DOHH2 (cell line): ENCODE measurements at regions not wholly inside any gene's neighbourhood (a gene's known extent, or its start where the extent isn't known, plus 50 kb on each side); places are given as distances from the start of the nearest gene placed in this dataset.
"Not testable (repeated sequence)": the region's sequence is repeated elsewhere in the genome, so short reads cannot be mapped to it uniquely, and the experiment has no call there.

Experiments used
- H3F3A ChIP-seq: fragments of 200-600 bp; sonication (generic), shearing (Covaris generic); 2 replicates; pipeline ENCODE4 v1.6.0; 2016; ENCODE audit warnings: antibody characterized with exemption, mild to moderate bottlenecking; ENCODE audit not compliant: control insufficient read depth, insufficient read depth
- H3K27ac ChIP-seq: fragments of 200-600 bp; sonication (generic); 2 replicates; pipeline ENCODE4 v1.5.1; 2014; ENCODE audit warnings: low read depth, mild to moderate bottlenecking, low read length, moderate library complexity
- H3K27me3 ChIP-seq: fragments of 200-600 bp; sonication (generic); 2 replicates; pipeline ENCODE4 v1.6.1; 2014; ENCODE audit warnings: mild to moderate bottlenecking, low read length, mixed read lengths; ENCODE audit not compliant: control insufficient read depth
- H3K36me3 ChIP-seq: fragments of 200-600 bp; sonication (generic); 2 replicates; pipeline ENCODE4 v1.6.1; 2014; ENCODE audit warnings: mild to moderate bottlenecking, low read length, moderate library complexity, mixed read lengths; ENCODE audit not compliant: control insufficient read depth
- H3K4me1 ChIP-seq: fragments of 200-600 bp; sonication (generic); 2 replicates; pipeline ENCODE4 v1.6.1; 2014; ENCODE audit warnings: mild to moderate bottlenecking, low read length, mixed read lengths; ENCODE audit not compliant: control insufficient read depth
- H3K4me2 ChIP-seq: fragments of 200-600 bp; sonication (generic); 2 replicates; pipeline ENCODE4 v1.6.0; 2014; ENCODE audit warnings: mild to moderate bottlenecking, low read length, moderate library complexity
- H3K4me3 ChIP-seq: fragments of 200-600 bp; sonication (generic); 2 replicates; pipeline ENCODE4 v1.5.1; 2014; ENCODE audit warnings: mild to moderate bottlenecking, low read length, mixed read lengths
- H3K79me2 ChIP-seq: fragments of 200-600 bp; sonication (generic); 2 replicates; pipeline ENCODE4 v1.6.1; 2014; ENCODE audit warnings: mild to moderate bottlenecking, low read length, mixed read lengths; ENCODE audit not compliant: control insufficient read depth
- H3K9me2 ChIP-seq: fragments of 200-600 bp; sonication (generic); replicated peaks from 2 replicates; pipeline ENCODE4 v1.6.1; 2014; ENCODE audit warnings: mild to moderate bottlenecking, low read length, mixed read lengths; ENCODE audit not compliant: control insufficient read depth
- H3K9me3 ChIP-seq: fragments of 200-600 bp; sonication (generic); 2 replicates; pipeline ENCODE4 v1.6.1; 2014; ENCODE audit warnings: antibody characterized with exemption, low read length, mixed read lengths; ENCODE audit not compliant: control insufficient read depth, insufficient read depth
- H4K20me1 ChIP-seq: fragments of 200-600 bp; sonication (generic); 2 replicates; pipeline ENCODE4 v1.6.0; 2014; ENCODE audit warnings: low read depth, mild to moderate bottlenecking, antibody characterized with exemption, low read length, moderate library complexity; ENCODE audit not compliant: control insufficient read depth, insufficient read depth
- EZH2phosphoT487 ChIP-seq: fragments of 200-600 bp; sonication (generic); IDR thresholded peaks from 2 replicates; pipeline ENCODE4 v1.6.1; 2017; ENCODE audit warnings: borderline replicate concordance, mild to moderate bottlenecking, antibody characterized with exemption, low read length, moderate library complexity, mixed read lengths
- TF ChIP-seq, protein P1 (sequence below): fragments of 200-600 bp; sonication (generic); IDR thresholded peaks from one replicate; pipeline ENCODE4 v1.5.1; 2014; ENCODE audit warnings: antibody characterized with exemption, mild to moderate bottlenecking, low read depth, low read length; ENCODE audit not compliant: poor library complexity, severe bottlenecking

DNA sequence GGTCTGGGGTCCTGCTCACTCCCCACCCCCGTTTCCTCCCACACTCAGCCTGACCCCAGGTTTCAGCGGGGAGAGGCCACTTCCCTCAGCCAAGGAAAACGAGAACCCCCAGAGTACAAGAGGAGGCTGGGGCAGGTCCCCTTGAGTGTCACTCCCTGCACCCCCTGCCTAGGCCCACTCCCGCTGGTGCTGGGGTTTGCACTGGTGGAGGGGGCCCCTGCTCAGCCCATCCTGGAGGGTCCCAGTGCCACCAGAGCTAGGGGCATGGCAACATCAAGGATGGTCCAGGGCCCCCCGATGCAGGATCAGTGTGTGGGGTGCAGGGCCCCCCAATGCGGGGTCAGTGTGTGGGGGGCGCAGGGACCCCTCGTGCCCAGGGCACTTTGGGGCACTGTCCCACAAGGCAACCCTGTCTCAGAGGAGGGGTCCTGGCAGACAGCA is 70.5 kb upstream of the KCTD7 start:
- Histone ChIP-seq H3K9me3 (no peaks in the 10 kb centered on the region), H3K4me1 (no peaks in the 10 kb centered on the region), H3K36me3 (peaks cover 56% of the 10 kb centered on the region), H3K9me2 (no peaks in the 10 kb centered on the region), H3K27me3 (no peaks in the 10 kb centered on the region), H3K27ac (no peak overlapping the region), H3K79me2 (peaks cover 46% of the 10 kb centered on the region), H3K4me2 (no peak overlapping the region), H3F3A (0 out of 2 replicates have a peak, but pooled peaks cover 3% of the 10 kb centered on the region), H4K20me1 (peaks cover 10% of the 10 kb centered on the region; the same call in 1 of the 2 replicates), H3K4me3 (no peak overlapping the region)
- TF ChIP-seq, protein P1, sequence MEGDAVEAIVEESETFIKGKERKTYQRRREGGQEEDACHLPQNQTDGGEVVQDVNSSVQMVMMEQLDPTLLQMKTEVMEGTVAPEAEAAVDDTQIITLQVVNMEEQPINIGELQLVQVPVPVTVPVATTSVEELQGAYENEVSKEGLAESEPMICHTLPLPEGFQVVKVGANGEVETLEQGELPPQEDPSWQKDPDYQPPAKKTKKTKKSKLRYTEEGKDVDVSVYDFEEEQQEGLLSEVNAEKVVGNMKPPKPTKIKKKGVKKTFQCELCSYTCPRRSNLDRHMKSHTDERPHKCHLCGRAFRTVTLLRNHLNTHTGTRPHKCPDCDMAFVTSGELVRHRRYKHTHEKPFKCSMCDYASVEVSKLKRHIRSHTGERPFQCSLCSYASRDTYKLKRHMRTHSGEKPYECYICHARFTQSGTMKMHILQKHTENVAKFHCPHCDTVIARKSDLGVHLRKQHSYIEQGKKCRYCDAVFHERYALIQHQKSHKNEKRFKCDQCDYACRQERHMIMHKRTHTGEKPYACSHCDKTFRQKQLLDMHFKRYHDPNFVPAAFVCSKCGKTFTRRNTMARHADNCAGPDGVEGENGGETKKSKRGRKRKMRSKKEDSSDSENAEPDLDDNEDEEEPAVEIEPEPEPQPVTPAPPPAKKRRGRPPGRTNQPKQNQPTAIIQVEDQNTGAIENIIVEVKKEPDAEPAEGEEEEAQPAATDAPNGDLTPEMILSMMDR = no peak
- TF ChIP-seq EZH2phosphoT487 = no peak

DNA sequence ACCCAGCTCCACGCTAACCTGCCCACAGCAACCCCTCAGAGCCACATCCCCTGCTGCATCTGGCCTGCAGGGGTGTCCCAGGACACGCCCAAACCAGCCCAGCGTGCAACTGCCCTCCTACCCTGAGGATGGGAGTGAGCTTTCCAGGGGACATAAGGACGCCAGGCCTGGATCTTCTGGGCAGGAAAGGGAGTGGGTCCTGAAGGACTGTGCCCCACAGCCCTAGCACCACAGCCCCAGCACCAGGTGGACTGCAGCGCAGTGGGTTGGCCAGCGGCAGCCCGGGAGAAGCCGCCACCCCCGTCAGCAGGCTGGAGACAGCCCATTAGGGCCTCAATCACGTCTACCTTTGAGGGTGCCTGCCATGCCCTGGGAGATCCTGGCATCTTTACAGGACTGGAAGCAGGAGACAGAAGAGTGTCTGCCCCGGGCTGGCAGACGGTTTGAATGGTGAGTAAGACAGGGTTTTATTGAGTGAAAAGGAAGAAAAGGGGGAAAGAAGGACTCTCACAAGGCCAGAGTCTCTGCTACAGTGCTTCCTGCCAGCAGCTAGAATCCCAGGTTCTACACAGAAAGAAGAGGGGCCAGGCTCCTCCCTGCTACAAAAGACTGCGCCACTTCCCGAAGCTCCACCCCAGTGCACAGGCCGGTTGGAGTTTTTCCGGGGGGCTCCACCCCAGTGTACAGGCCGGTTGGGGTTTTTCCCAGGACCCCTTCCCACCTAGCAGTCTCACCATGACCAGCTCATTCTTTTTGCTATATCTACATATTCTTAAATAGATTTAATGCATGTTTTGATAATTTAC is 69.8 kb upstream of the KCTD7 start:
- TF ChIP-seq EZH2phosphoT487 = no peak
- TF ChIP-seq, protein P1 = no peak
- Histone ChIP-seq H3F3A (0 out of 2 replicates have a peak, but pooled peaks cover 3% of the 10 kb centered on the region), H3K36me3 (peaks cover 50% of the 10 kb centered on the region), H3K9me3 (no peaks in the 10 kb centered on the region), H3K4me3 (no peak overlapping the region), H3K27ac (no peak overlapping the region), H3K27me3 (no peaks in the 10 kb centered on the region), H3K4me2 (no peak overlapping the region), H3K4me1 (no peaks in the 10 kb centered on the region), H3K9me2 (no peaks in the 10 kb centered on the region), H3K79me2 (peaks cover 52% of the 10 kb centered on the region), H4K20me1 (peaks cover 10% of the 10 kb centered on the region; the same call in 1 of the 2 replicates)

DNA sequence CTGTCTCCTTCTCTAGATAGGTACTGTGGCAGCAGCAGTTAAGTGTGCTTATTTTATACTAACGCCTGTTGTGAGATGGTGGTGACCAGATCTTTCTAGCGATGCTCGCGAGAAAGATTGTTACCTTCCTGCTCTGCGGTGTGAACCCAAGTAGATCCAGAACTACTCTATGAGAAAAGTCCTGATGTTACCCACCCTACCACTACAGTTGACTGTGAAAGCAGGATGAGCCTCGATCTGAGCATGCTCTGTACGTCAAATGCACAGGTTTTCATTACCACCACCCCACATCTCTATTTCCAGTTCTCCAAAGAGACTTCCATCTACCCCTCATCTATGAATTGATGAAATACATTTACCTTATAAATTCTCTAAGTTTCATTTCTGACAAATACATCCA is 64.6 kb upstream of the KCTD7 start:
- no peaks in the 10 kb centered on the region for H3K27me3 ChIP-seq
- no peaks in the 10 kb centered on the region for H3K9me3 ChIP-seq
- no peak overlapping the region for H3K4me3 ChIP-seq
- no peaks in the 10 kb centered on the region for H3K9me2 ChIP-seq
- H4K20me1 ChIP-seq = peaks cover 5% of the 10 kb centered on the region; the same call in 1 of the 2 replicates
- H3K79me2 ChIP-seq = peaks cover 68% of the 10 kb centered on the region
- peaks cover 44% of the 10 kb centered on the region for H3K36me3 ChIP-seq
- H3K27ac ChIP-seq = no peak overlapping the region
- no peak overlapping the region for H3K4me2 ChIP-seq
- H3F3A ChIP-seq = peaks cover 4% of the 10 kb centered on the region; the same call in 1 of the 2 replicates
- H3K4me1 ChIP-seq = no peaks in the 10 kb centered on the region
- TF ChIP-seq EZH2phosphoT487 = no peak
- TF ChIP-seq, protein P1 = no peak

GRCh38 chr7:66570179-66570578 is 58.5 kb upstream of the KCTD7 start:
- H3K27ac ChIP-seq, H3K4me2 ChIP-seq, H4K20me1 ChIP-seq, H3K9me3 ChIP-seq, H3K27me3 ChIP-seq, H3F3A ChIP-seq, H3K9me2 ChIP-seq, H3K4me3 ChIP-seq, H3K4me1 ChIP-seq: not testable (repeated sequence)
- Histone ChIP-seq H3K79me2 (peaks cover 69% of the 10 kb centered on the region), H3K36me3 (peaks cover 80% of the 10 kb centered on the region)
